ENCODE measurements at regions not wholly inside any gene's neighbourhood (a gene's known extent, or its start where the extent isn't known, plus 50 kb on each side); places are given as distances from the start of the nearest gene placed in this dataset.

GRCh38 chr14:82755476-82755875, 1221.8 kb upstream of the SEL1L start:
- Histone ChIP-seq H3K9me3 (peaks cover 0 to 9% (median 0%) of the 10 kb centered on the region in 12 donors), H3K27me3 (no peaks in the 10 kb centered on the region), H3K36me3 (no peaks in the 10 kb centered on the region), H3K27ac (no peak overlapping the region), H3K4me3 (no peak overlapping the region), H3K4me1 (no peaks in the 10 kb centered on the region)
- DNase-seq (no peak), ATAC-seq (no peak)
- intact Hi-C loops (cut with DNase I) = no loop called here
- WGBS, 4 donors = 56 to 76% (median 64%) methylated on average over 3 of the region's 3 CpGs
- TF ChIP-seq POLR2A (IDR thresholded peaks at IDR 0.05) = no peak

- no peak overlapping the region for H3K27ac ChIP-seq
- H3K36me3 ChIP-seq = no peaks in the 10 kb centered on the region
- no peaks in the 10 kb centered on the region for H3K4me1 ChIP-seq
- intact Hi-C loops (cut with DNase I) = no loop called here
- H3K9me3 ChIP-seq = peaks cover 0 to 9% (median 0%) of the 10 kb centered on the region in 12 donors
- DNase-seq (no peak), ATAC-seq (no peak)
- 58 to 70% (median 65%) methylated on average over 1 of the region's 1 CpG for WGBS, 4 donors
- TF ChIP-seq POLR2A (IDR thresholded peaks at IDR 0.05) = no peak
- no peak for TF ChIP-seq CTCF (IDR thresholded peaks at IDR 0.05)
- H3K4me3 ChIP-seq = no peak overlapping the region
- H3K27me3 ChIP-seq = no peaks in the 10 kb centered on the region
Observed at GRCh38 chr14:82755923-82756322, 1222.3 kb upstream of the SEL1L start.

- Histone ChIP-seq H3K27ac (no peak overlapping the region), H3K9me3 (peaks cover 0 to 9% (median 0%) of the 10 kb centered on the region in 12 donors), H3K27me3 (no peaks in the 10 kb centered on the region), H3K4me1 (no peaks in the 10 kb centered on the region), H3K36me3 (no peaks in the 10 kb centered on the region), H3K4me3 (no peak overlapping the region)
- 64 to 78% (median 72%) methylated on average over 2 of the region's 2 CpGs for WGBS, 4 donors
- DNase-seq (no peak), ATAC-seq (no peak)
- no peak for TF ChIP-seq CTCF (IDR thresholded peaks at IDR 0.05)
- intact Hi-C loops (cut with DNase I) = no loop called here
Observed at GRCh38 chr14:82757776-82758175, 1224.1 kb upstream of the SEL1L start.

GRCh38 chr14:82759656-82760055, 1226.0 kb upstream of the SEL1L start:
- intact Hi-C loops (cut with DNase I) = no loop called here
- H3K36me3 ChIP-seq = no peaks in the 10 kb centered on the region
- 74 to 96% (median 86%) methylated on average over 3 of the region's 3 CpGs for WGBS, 4 donors
- ATAC-seq (no peak), DNase-seq (no peak)
- TF ChIP-seq POLR2A (IDR thresholded peaks at IDR 0.05) (no peak), CTCF (IDR thresholded peaks at IDR 0.05) (no peak)
- no peak overlapping the region for H3K27ac ChIP-seq
- no peaks in the 10 kb centered on the region for H3K9me3 ChIP-seq
- no peaks in the 10 kb centered on the region for H3K4me1 ChIP-seq
- no peak overlapping the region for H3K4me3 ChIP-seq
- H3K27me3 ChIP-seq = no peaks in the 10 kb centered on the region

- Histone ChIP-seq H3K27ac (no peak overlapping the region), H3K27me3 (no peaks in the 10 kb centered on the region), H3K4me3 (no peak overlapping the region), H3K36me3 (no peaks in the 10 kb centered on the region), H3K9me3 (no peaks in the 10 kb centered on the region), H3K4me1 (peaks cover 0 to 2% (median 0%) of the 10 kb centered on the region in 12 donors)
- no peak for ATAC-seq
- TF ChIP-seq POLR2A (IDR thresholded peaks at IDR 0.05) (no peak), CTCF (IDR thresholded peaks at IDR 0.05) (no peak)
- no peak for DNase-seq
- WGBS, 4 donors = 65 to 77% (median 71%) methylated on average over 5 of the region's 5 CpGs
- intact Hi-C loops (cut with DNase I) = no loop called here
Observed at GRCh38 chr14:82766123-82766522, 1232.5 kb upstream of the SEL1L start.
